B cell (primary cell): ENCODE measurements at regions not wholly inside any gene's neighbourhood (a gene's known extent, or its start where the extent isn't known, plus 50 kb on each side); places are given as distances from the start of the nearest gene placed in this dataset.

Experiments
- ATAC-seq: fragments of 200-7000 bp; cut with Tn5 transposase; one replicate; pipeline ENCODE4 v1.10.0; 2021; ENCODE audit warnings: low read depth, mild to moderate bottlenecking, moderate number of reproducible peaks, moderate library complexity
- CTCF ChIA-PET: fragments of 350-600 bp; sonication (Branson Sonifier 250); formaldehyde crosslinking; loops from one replicate; lab custom pipeline; 2021; ENCODE audit warnings: antibody characterized with exemption, inconsistent platforms; lab: Charles Lee
- POLR2A ChIA-PET: fragments of 350-600 bp; sonication (Branson Sonifier 250); formaldehyde crosslinking; loops from one replicate; lab custom pipeline; 2021; ENCODE audit warnings: antibody characterized with exemption; lab: Charles Lee
- DNase-seq: peaks from one replicate; pipeline ENCODE4 v3.0.0; 2013
- H2AFZ ChIP-seq: 2 replicates; pipeline ENCODE4 v1.6.1; 2012; ENCODE audit warnings: mild to moderate bottlenecking, low read depth, low read length; ENCODE audit not compliant: insufficient read depth, poor library complexity, severe bottlenecking
- H3K27ac ChIP-seq, 2 donors: 1 replicate in 1 of 2; 2 replicates in 1 of 2; pipeline ENCODE4 v1.5.1; 2012 to 2013; ENCODE audit warnings: low read length in 2 of 2, mild to moderate bottlenecking in 2 of 2, moderate library complexity in 1 of 2
- H3K27me3 ChIP-seq, 4 experiments: fragments of 200-600 bp in 1 of 4; sonication (generic) in 1 of 4; replicated peaks in 1 of 4; 1 replicate in 2 of 4; 2 replicates in 2 of 4; pipeline versions ENCODE4 v1.6.1 to v1.7.0; 2013 to 2016; ENCODE audit warnings: low read length in 3 of 4, mild to moderate bottlenecking in 2 of 4, mixed read lengths in 1 of 4, moderate library complexity in 1 of 4; ENCODE audit not compliant: insufficient read depth in 4 of 4, control insufficient read depth in 3 of 4; ENCODE audit errors: control extremely low read depth in 1 of 4
- H3K36me3 ChIP-seq, 2 experiments: replicated peaks in 1 of 2; 1 replicate in 1 of 2; 2 replicates in 1 of 2; pipeline versions ENCODE4 v1.6.1 to v1.7.1; 2013; ENCODE audit warnings: low read length in 1 of 2; ENCODE audit not compliant: insufficient read depth in 2 of 2, control insufficient read depth in 1 of 2; ENCODE audit errors: control extremely low read depth in 1 of 2, extremely low read depth in 1 of 2
- H3K4me1 ChIP-seq, 2 donors: fragments of 200-600 bp in 1 of 2; sonication (generic) in 1 of 2; 1 replicate in 1 of 2; 2 replicates in 1 of 2; pipeline versions ENCODE4 v1.5.1 to v1.6.1; 2013 to 2017; ENCODE audit warnings: low read length in 2 of 2; ENCODE audit not compliant: control insufficient read depth in 2 of 2, insufficient read depth in 2 of 2
- H3K4me2 ChIP-seq: replicated peaks from 2 replicates; pipeline ENCODE3; 2012; ENCODE audit warnings: mild to moderate bottlenecking, low read depth, low read length; ENCODE audit not compliant: poor library complexity, severe bottlenecking
- H3K4me3 ChIP-seq, 5 experiments: fragments of 200-600 bp in 1 of 5; sonication (generic) in 1 of 5; 1 replicate in 3 of 5; 2 replicates in 2 of 5; pipeline versions ENCODE4 v1.5.1 to v1.7.0; 2011 to 2016; ENCODE audit warnings: low read length in 4 of 5, mild to moderate bottlenecking in 4 of 5, low read depth in 2 of 5, control low read depth in 1 of 5, moderate library complexity in 1 of 5; ENCODE audit not compliant: insufficient read depth in 1 of 5; ENCODE audit errors: control extremely low read depth in 1 of 5, extremely low read depth in 1 of 5
- H3K79me2 ChIP-seq: fragments of 200-600 bp; sonication (generic); one replicate; pipeline ENCODE4 v1.6.0; 2016; ENCODE audit warnings: low read length; ENCODE audit not compliant: control insufficient read depth, insufficient read depth
- H3K9ac ChIP-seq: fragments of 200-600 bp; sonication (generic); 2 replicates; pipeline ENCODE4 v1.6.1; 2017; ENCODE audit warnings: mild to moderate bottlenecking, low read length, moderate library complexity
- H3K9me3 ChIP-seq, 3 donors: one replicate each; pipeline versions ENCODE4 v1.6.1 to v1.7.1; 2013; ENCODE audit warnings: low read length in 2 of 3; ENCODE audit not compliant: control insufficient read depth in 2 of 3, insufficient read depth in 1 of 3; ENCODE audit errors: control extremely low read depth in 1 of 3
- H4K20me1 ChIP-seq: 2 replicates; pipeline ENCODE4 v1.6.0; 2012; ENCODE audit warnings: mild to moderate bottlenecking, low read length; ENCODE audit not compliant: insufficient read depth, control insufficient read depth, poor library complexity, severe bottlenecking
- H3K27ac Mint-ChIP-seq: one replicate; pipeline ENCODE4 v1.8.0; 2021; ENCODE audit warnings: mixed read lengths
- H3K27me3 Mint-ChIP-seq: one replicate; pipeline ENCODE4 v1.8.0; 2021; ENCODE audit warnings: mixed read lengths
- H3K4me1 Mint-ChIP-seq: one replicate; pipeline ENCODE4 v1.8.0; 2021; ENCODE audit warnings: mixed read lengths
- H3K4me3 Mint-ChIP-seq: one replicate; pipeline ENCODE4 v1.8.0; 2021; ENCODE audit warnings: mixed read lengths
- H3K9me3 Mint-ChIP-seq: one replicate; pipeline ENCODE4 v1.8.0; 2022; ENCODE audit warnings: mixed read lengths; ENCODE audit not compliant: insufficient read depth
- EZH2 ChIP-seq: IDR thresholded peaks from 2 replicates; pipeline ENCODE4 v1.6.1; 2012; ENCODE audit warnings: borderline replicate concordance, low read depth, mild to moderate bottlenecking, moderate library complexity, low read length; ENCODE audit not compliant: insufficient read depth, poor library complexity, severe bottlenecking
- WGBS: methylation state at CpG from one replicate; pipeline ENCODE4 v1.1.5; 2013; ENCODE audit warnings: missing lambda C conversion rate; ENCODE audit not compliant: insufficient coverage; 5-methylcytosine and 5-hydroxymethylcytosine counted together
- intact Hi-C: fragments of 100-400 bp; cut with micrococcal nuclease; formaldehyde crosslinking; loops from one replicate; pipeline ENCODE4 v1.10.0; 2022
- TF ChIP-seq, protein P1 (sequence below): fragments of 200-600 bp; IDR thresholded peaks from one replicate; pipeline ENCODE4 v1.8.0; 2022; ENCODE audit warnings: antibody characterized with exemption, mild to moderate bottlenecking

DNA sequence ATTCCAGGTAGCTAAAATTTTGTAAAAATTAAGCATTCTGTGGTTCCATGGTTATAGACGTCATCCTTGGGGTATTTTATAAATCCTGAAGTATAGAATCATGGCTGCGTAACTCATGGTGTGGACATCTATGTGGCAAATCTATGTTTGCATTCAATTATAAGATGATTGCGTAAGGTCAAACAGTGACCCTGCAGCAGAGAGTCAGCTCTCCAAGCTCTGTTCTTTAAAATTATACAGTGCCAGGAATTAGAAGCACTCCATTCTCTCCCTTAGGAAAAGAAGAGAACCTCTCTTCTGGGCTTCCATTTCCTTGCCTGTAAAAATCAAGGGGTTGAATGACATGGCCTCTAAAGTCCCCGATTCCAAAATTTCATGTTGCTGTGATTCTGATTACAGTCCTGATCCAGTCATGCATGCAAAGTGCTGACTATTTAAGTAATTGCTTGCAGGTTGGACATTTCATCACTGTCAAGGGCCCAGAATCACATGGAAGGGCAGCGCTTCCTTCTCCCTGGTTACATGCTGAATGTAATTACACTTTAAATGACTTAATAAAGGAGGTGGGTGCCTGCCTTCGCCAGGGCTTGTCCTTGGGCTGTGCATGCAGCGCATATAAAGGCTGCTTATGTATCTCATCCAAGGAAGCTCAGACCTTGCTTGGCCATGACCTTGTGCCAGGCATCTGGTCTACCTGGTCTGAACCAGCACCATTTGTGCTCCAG lies 550.7 kb downstream of the TYW1 start:
- intact Hi-C loops: no loop called here
- no peak for DNase-seq
- TF ChIP-seq, protein P1, sequence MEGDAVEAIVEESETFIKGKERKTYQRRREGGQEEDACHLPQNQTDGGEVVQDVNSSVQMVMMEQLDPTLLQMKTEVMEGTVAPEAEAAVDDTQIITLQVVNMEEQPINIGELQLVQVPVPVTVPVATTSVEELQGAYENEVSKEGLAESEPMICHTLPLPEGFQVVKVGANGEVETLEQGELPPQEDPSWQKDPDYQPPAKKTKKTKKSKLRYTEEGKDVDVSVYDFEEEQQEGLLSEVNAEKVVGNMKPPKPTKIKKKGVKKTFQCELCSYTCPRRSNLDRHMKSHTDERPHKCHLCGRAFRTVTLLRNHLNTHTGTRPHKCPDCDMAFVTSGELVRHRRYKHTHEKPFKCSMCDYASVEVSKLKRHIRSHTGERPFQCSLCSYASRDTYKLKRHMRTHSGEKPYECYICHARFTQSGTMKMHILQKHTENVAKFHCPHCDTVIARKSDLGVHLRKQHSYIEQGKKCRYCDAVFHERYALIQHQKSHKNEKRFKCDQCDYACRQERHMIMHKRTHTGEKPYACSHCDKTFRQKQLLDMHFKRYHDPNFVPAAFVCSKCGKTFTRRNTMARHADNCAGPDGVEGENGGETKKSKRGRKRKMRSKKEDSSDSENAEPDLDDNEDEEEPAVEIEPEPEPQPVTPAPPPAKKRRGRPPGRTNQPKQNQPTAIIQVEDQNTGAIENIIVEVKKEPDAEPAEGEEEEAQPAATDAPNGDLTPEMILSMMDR: no peak
- no peak for TF ChIP-seq EZH2

DNA sequence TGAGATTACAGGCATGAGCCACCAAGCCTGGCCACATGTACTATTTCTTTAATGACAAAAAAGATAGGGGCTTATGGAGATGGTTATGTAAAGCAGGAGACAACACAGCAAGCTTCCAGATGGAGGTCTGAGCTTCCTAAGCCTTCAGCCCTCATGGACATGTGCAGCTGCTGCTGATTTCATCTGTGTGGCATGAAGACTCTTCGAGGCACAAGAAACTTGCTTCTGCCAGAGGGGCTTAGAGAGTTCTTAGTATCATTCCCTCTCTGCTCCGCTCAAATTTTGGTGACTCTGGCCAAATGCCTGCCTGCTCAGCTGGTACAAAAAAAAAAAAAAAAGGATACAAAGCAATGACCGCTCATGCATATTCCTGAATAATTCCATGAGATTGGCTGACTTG lies 552.5 kb downstream of the TYW1 start:
- H3K4me1 Mint-ChIP-seq: no peaks in the 10 kb centered on the region
- intact Hi-C loops: no loop called here
- Histone ChIP-seq H3K4me1 (no peaks in the 10 kb centered on the region), H3K9ac (no peak overlapping the region), H3K4me3 (no peak overlapping the region), H3K36me3 (no peaks in the 10 kb centered on the region), H3K27me3 (no peaks in the 10 kb centered on the region), H3K4me2 (no peak overlapping the region), H3K27ac (no peak overlapping the region), H2AFZ (no peak overlapping the region), H3K9me3 (peaks cover 0 to 6% (median 2%) of the 10 kb centered on the region in 3 donors), H4K20me1 (no peaks in the 10 kb centered on the region), H3K79me2 (no peaks in the 10 kb centered on the region)
- no peak for DNase-seq
- no peak overlapping the region for H3K27ac Mint-ChIP-seq
- ATAC-seq: no peak
- ChIA-PET CTCF (interaction anchor here (0.7 kb wide), 1 partner anchor 756 kb away, joined by 3 read pairs; no protein-coding TSS in a partner anchor), POLR2A (interaction anchor here (0.6 kb wide), 1 partner anchor 782 kb away, joined by 4 read pairs; no protein-coding TSS in a partner anchor)
- peaks cover 3% of the 10 kb centered on the region for H3K9me3 Mint-ChIP-seq
- no peak for TF ChIP-seq EZH2
- TF ChIP-seq, protein P1: no peak
- WGBS: 67% methylated on average over 1 of the region's 3 CpGs
- no peak overlapping the region for H3K4me3 Mint-ChIP-seq
- H3K27me3 Mint-ChIP-seq: no peaks in the 10 kb centered on the region

More for the DNA sequence above, 550.7 kb downstream of the TYW1 start:
- Histone ChIP-seq H3K4me3 (no peak overlapping the region), H3K27me3 (no peaks in the 10 kb centered on the region), H2AFZ (no peak overlapping the region), H4K20me1 (no peaks in the 10 kb centered on the region), H3K79me2 (no peaks in the 10 kb centered on the region), H3K4me1 (no peaks in the 10 kb centered on the region), H3K4me2 (no peak overlapping the region), H3K27ac (no peak overlapping the region), H3K9me3 (peaks cover 0 to 11% (median 0%) of the 10 kb centered on the region in 3 donors), H3K36me3 (no peaks in the 10 kb centered on the region), H3K9ac (no peak overlapping the region)
- H3K4me3 Mint-ChIP-seq: no peak overlapping the region
- ChIA-PET CTCF (no interaction called here), POLR2A (no interaction called here)
- ATAC-seq: no peak
- H3K4me1 Mint-ChIP-seq: no peaks in the 10 kb centered on the region
- no peaks in the 10 kb centered on the region for H3K27me3 Mint-ChIP-seq
- WGBS: 94% methylated on average over 5 of the region's 7 CpGs
- H3K9me3 Mint-ChIP-seq: peaks cover 3% of the 10 kb centered on the region
- H3K27ac Mint-ChIP-seq: no peak overlapping the region
